ENCODE measurements at regions not wholly inside any gene's neighbourhood (a gene's known extent, or its start where the extent isn't known, plus 50 kb on each side); places are given as distances from the start of the nearest gene placed in this dataset.

- no peak for TF ChIP-seq CTCF (IDR thresholded peaks at IDR 0.05)
- TF ChIP-seq POLR2A (IDR thresholded peaks at IDR 0.05), result no peak
Observed at GRCh38 chr9:103287361-103287760, 292.2 kb downstream of the CYLC2 start.

All from breast epithelium (tissue), 3 donors.